Breast epithelium (tissue), 3 donors: ENCODE measurements at regions not wholly inside any gene's neighbourhood (a gene's known extent, or its start where the extent isn't known, plus 50 kb on each side); places are given as distances from the start of the nearest gene placed in this dataset.

Experiments
- POLR2A ChIP-seq: fragments of 450-650 bp; IDR thresholded peaks from one replicate; pipeline ENCODE4 v1.6.1; 2016; ENCODE audit warnings: antibody characterized with exemption, mild to moderate bottlenecking, moderate library complexity
- POLR2AphosphoS5 ChIP-seq, 3 donors: sonication (generic); formaldehyde crosslinking; IDR thresholded peaks; one replicate each; pipeline ENCODE4 v1.6.1; 2017; ENCODE audit warnings: antibody characterized with exemption in 3 of 3
- TF ChIP-seq, protein P1 (sequence below), 3 donors: fragments of 450-650 bp; IDR thresholded peaks; one replicate each; pipeline ENCODE4 v1.5.1; 2016 to 2017; ENCODE audit warnings: antibody characterized with exemption in 3 of 3, mild to moderate bottlenecking in 3 of 3, moderate library complexity in 3 of 3

DNA sequence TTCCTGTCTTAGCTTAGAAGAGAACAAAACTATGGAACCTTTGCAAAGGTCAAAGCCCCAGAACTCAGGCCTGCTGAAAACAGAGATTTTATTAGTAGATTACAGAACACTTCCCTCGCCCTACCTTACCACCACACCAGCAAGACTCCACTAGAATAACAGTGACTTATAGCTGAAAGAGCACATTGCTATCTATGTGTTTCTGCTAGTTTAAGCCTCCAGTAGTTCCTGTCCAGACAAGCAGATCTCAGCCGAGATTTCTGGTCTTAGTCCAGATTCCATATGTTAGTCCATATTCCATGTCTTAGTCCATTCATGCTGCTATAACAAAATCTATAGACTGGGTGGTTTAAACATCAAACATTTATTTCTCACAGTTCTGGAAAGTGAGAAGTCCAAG, 412.3 kb upstream of the ID4 start:
- TF ChIP-seq, protein P1, sequence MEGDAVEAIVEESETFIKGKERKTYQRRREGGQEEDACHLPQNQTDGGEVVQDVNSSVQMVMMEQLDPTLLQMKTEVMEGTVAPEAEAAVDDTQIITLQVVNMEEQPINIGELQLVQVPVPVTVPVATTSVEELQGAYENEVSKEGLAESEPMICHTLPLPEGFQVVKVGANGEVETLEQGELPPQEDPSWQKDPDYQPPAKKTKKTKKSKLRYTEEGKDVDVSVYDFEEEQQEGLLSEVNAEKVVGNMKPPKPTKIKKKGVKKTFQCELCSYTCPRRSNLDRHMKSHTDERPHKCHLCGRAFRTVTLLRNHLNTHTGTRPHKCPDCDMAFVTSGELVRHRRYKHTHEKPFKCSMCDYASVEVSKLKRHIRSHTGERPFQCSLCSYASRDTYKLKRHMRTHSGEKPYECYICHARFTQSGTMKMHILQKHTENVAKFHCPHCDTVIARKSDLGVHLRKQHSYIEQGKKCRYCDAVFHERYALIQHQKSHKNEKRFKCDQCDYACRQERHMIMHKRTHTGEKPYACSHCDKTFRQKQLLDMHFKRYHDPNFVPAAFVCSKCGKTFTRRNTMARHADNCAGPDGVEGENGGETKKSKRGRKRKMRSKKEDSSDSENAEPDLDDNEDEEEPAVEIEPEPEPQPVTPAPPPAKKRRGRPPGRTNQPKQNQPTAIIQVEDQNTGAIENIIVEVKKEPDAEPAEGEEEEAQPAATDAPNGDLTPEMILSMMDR (IDR thresholded peaks at IDR 0.05) = no peak
- TF ChIP-seq POLR2AphosphoS5 (IDR thresholded peaks at IDR 0.05) (no peak), POLR2A (no peak)
